SK-N-MC (cell line): ENCODE measurements at regions not wholly inside any gene's neighbourhood (a gene's known extent, or its start where the extent isn't known, plus 50 kb on each side); places are given as distances from the start of the nearest gene placed in this dataset.

Source experiments
- DNase-seq: peaks from one replicate; pipeline ENCODE4 v3.0.0-alpha.2; 2011; ENCODE audit warnings: low read depth, low spot score
- H3K27ac ChIP-seq: fragments of 200-600 bp; sonication (generic); 2 replicates; pipeline ENCODE4 v1.5.1; 2016; ENCODE audit warnings: mixed run types
- H3K36me3 ChIP-seq: fragments of 200-600 bp; sonication (generic); 2 replicates; pipeline ENCODE4 v1.6.1; 2017; ENCODE audit warnings: antibody characterized with exemption, low read length, mixed read lengths; ENCODE audit not compliant: insufficient read depth
- H3K4me3 ChIP-seq: fragments of 200-600 bp; sonication (generic); 2 replicates; pipeline ENCODE4 v1.5.1; 2016
- H3K9ac ChIP-seq: fragments of 200-600 bp; sonication (generic); 2 replicates; pipeline ENCODE4 v1.8.0; 2017; ENCODE audit warnings: mixed run types, mixed read lengths; ENCODE audit not compliant: insufficient read length
- H3K9me3 ChIP-seq: fragments of 200-600 bp; sonication (generic); 2 replicates; pipeline ENCODE4 v1.6.1; 2017; ENCODE audit warnings: low read depth, mild to moderate bottlenecking, antibody characterized with exemption, low read length, moderate library complexity, mixed read lengths
- EZH2 ChIP-seq: fragments of 200-600 bp; sonication (generic); IDR thresholded peaks from one replicate; pipeline ENCODE4 v1.6.1; 2017; ENCODE audit warnings: antibody characterized with exemption
- FOXP2 ChIP-seq: optimal IDR thresholded peaks from 2 replicates; pipeline ENCODE3; 2011; ENCODE audit warnings: mild to moderate bottlenecking, moderate library complexity; ENCODE audit not compliant: insufficient read depth; ENCODE audit errors: extremely low read length, control extremely low read depth
- POLR2AphosphoS5 ChIP-seq: IDR thresholded peaks from 2 replicates; pipeline ENCODE4 v1.6.1; 2012; ENCODE audit warnings: mild to moderate bottlenecking, low read depth, low read length, borderline replicate concordance

DNA sequence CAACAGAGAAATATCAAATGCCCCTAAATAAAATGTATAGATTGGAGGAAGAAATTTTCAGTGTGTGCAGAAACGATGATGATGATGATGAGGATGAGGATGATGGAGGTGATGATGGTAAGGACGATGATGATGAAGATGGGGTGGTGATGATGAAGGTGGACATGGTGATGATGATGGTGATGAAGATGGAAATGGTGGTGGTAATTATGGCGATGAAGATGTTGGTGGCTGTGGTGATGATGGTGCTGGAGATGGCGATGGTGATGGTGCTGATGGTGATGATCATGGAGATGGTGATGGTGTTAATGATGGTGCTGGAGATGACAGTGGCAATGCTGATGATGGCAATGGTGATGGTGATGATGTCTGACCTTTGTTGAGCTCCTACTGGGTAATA is 141.2 kb downstream of the DHX35 start:
- H3K4me3 ChIP-seq, result no peak overlapping the region
- DNase-seq, result no peak
- H3K9ac ChIP-seq, result no peak overlapping the region
- no peak overlapping the region for H3K27ac ChIP-seq
- H3K36me3 ChIP-seq, result no peaks in the 10 kb centered on the region
- H3K9me3 ChIP-seq, result no peaks in the 10 kb centered on the region
- TF ChIP-seq EZH2 (no peak), POLR2AphosphoS5 (no peak), FOXP2 (no peak)

DNA sequence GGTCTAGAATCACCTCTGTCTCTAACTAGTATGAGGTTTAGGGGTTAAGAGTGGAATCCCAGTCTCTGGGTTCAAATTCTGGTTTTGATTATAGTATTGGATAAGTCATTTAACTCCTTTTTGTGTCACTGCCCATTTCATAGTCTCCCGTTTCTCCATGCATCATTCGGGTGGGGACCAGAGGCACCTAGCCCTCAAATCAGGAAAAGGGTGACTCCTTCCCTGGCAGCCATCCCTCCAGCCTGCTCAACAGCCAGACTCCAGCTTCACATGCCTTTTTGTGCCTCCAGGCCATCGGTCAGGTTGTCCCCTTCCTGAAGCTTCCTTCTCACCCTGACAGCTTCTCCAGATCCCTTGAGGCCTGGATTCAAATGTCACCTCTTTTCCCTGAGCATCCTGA is 139.8 kb downstream of the DHX35 start:
- no peaks in the 10 kb centered on the region for H3K36me3 ChIP-seq
- DNase-seq, result no peak

DNA sequence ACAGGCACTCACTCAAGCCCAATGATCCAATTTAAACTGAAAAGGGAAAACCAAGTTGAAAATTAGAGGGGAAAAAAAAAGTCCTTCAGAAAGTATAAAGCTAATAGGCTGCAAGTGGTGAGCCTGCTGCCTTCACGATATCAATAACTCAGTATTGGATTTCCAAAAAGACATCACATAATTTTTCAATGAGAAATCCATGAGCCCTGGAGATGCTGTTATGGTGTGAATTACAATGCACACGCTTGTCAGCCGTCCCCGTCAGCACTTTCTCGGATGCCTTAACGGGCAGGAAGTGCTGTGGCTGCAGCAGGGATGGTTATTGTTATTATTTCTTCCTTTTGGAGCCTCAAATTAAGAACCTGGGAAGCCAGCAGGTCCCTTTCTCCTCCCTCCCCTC is 138.5 kb downstream of the DHX35 start:
- no peaks in the 10 kb centered on the region for H3K9me3 ChIP-seq
- no peak overlapping the region for H3K27ac ChIP-seq
- H3K36me3 ChIP-seq, result no peaks in the 10 kb centered on the region
- H3K9ac ChIP-seq, result no peak overlapping the region
- TF ChIP-seq EZH2 (no peak), POLR2AphosphoS5 (no peak), FOXP2 (no peak)
- H3K4me3 ChIP-seq, result no peak overlapping the region
- DNase-seq, result no peak

More for the DNA sequence above, 139.8 kb downstream of the DHX35 start:
- no peak overlapping the region for H3K27ac ChIP-seq
- H3K4me3 ChIP-seq, result no peak overlapping the region
- no peak overlapping the region for H3K9ac ChIP-seq
- TF ChIP-seq POLR2AphosphoS5 (no peak), FOXP2 (no peak), EZH2 (no peak)
- no peaks in the 10 kb centered on the region for H3K9me3 ChIP-seq

GRCh38 chr20:39097889-39098288 is 135.7 kb downstream of the DHX35 start:
- H3K36me3 ChIP-seq, result no peaks in the 10 kb centered on the region
- no peak overlapping the region for H3K27ac ChIP-seq
- DNase-seq, result no peak
- no peak overlapping the region for H3K4me3 ChIP-seq
- no peak overlapping the region for H3K9ac ChIP-seq
- H3K9me3 ChIP-seq, result no peaks in the 10 kb centered on the region
- no peak for TF ChIP-seq EZH2
- TF ChIP-seq POLR2AphosphoS5, result no peak

GRCh38 chr20:39095870-39096269 is 133.7 kb downstream of the DHX35 start:
- TF ChIP-seq FOXP2 (no peak), EZH2 (no peak), POLR2AphosphoS5 (no peak)
- no peak for DNase-seq
- Histone ChIP-seq H3K27ac (no peak overlapping the region), H3K9ac (no peak overlapping the region), H3K36me3 (no peaks in the 10 kb centered on the region), H3K4me3 (no peak overlapping the region), H3K9me3 (no peaks in the 10 kb centered on the region)

GRCh38 chr20:39094391-39094790 is 132.2 kb downstream of the DHX35 start:
- Histone ChIP-seq H3K9ac (no peak overlapping the region), H3K4me3 (no peak overlapping the region), H3K9me3 (no peaks in the 10 kb centered on the region), H3K27ac (no peak overlapping the region), H3K36me3 (no peaks in the 10 kb centered on the region)
- TF ChIP-seq EZH2 (no peak), POLR2AphosphoS5 (no peak), FOXP2 (no peak)
- DNase-seq, result no peak

GRCh38 chr20:39092733-39093410 is 130.7 kb downstream of the DHX35 start:
- TF ChIP-seq EZH2, result no peak
- no peak for TF ChIP-seq POLR2AphosphoS5
- no peak for TF ChIP-seq FOXP2
- H3K4me3 ChIP-seq, result no peak overlapping the region

DNA sequence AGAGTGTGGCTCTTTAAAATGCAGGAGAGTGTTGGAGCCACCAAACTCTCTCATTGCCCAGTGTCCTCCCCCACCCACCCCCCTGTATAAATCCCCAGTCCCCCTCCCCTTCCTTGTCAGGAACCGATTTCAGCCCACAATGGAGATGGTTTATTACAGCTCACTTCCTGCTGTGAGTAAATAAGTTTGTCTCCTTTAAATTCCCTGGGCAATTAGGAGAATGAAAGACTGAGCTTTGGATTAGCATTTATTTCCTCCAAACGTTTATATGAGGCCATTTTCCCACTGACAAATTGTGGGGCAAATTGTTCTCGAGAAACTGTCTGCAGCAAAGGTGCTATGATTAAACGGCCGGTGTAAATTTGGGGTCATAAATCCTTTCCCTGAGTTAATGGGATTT is 128.8 kb downstream of the DHX35 start:
- no peaks in the 10 kb centered on the region for H3K9me3 ChIP-seq
- no peak overlapping the region for H3K27ac ChIP-seq
- no peaks in the 10 kb centered on the region for H3K36me3 ChIP-seq
- H3K4me3 ChIP-seq, result 0 out of 2 replicates have a peak overlapping the region, but pooled peaks have one; percentile 12
- no peak for DNase-seq
- H3K9ac ChIP-seq, result no peak overlapping the region
- TF ChIP-seq EZH2 (no peak), POLR2AphosphoS5 (no peak), FOXP2 (no peak)

More at GRCh38 chr20:39092733-39093410, 130.7 kb downstream of the DHX35 start:
- Histone ChIP-seq H3K36me3 (no peaks in the 10 kb centered on the region), H3K9me3 (no peaks in the 10 kb centered on the region), H3K9ac (no peak overlapping the region), H3K27ac (no peak overlapping the region)
- DNase-seq, result no peak

DNA sequence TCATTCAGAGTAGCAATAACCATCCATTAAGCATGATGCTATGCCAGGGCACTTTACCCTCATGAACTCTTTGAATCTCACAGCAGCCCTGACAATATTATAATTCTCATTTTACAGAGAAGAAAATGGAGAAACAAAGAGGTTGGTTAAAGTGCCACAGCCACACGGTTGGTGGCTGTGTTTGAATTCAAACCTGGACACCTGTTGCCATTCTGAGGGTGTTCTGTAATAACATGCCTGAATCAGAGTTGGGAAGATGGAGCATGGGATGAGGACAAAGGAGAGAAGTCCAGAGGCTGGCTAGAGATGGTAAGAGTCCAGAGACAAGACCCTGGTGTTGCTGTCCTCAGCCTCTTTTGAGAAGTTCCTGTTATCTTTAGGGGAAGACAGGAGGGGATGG is 127.7 kb downstream of the DHX35 start:
- Histone ChIP-seq H3K27ac (no peak overlapping the region), H3K9me3 (no peaks in the 10 kb centered on the region), H3K36me3 (no peaks in the 10 kb centered on the region), H3K4me3 (no peak overlapping the region), H3K9ac (no peak overlapping the region)
- no peak for DNase-seq
- TF ChIP-seq FOXP2 (no peak), EZH2 (no peak), POLR2AphosphoS5 (no peak)
